ENCODE measurements at regions not wholly inside any gene's neighbourhood (a gene's known extent, or its start where the extent isn't known, plus 50 kb on each side); places are given as distances from the start of the nearest gene placed in this dataset.

- no peak for TF ChIP-seq POLR2A (IDR thresholded peaks at IDR 0.05; ENCODE audit: low read depth, low read length)
- no peak for FAIRE-seq
- DNase-seq (ENCODE audit: insufficient read length, low spot score), result no peak
These were observed 421.0 kb downstream of the ADGRL2 start for GRCh38 chr1:82221721-82222120.

GRCh38 chr1:82220754-82221153, 420.0 kb downstream of the ADGRL2 start:
- no peak for FAIRE-seq
- no peak for TF ChIP-seq POLR2A (IDR thresholded peaks at IDR 0.05; ENCODE audit: low read depth, low read length)
- no peak for DNase-seq (ENCODE audit: insufficient read length, low spot score)

- TF ChIP-seq POLR2A (IDR thresholded peaks at IDR 0.05; ENCODE audit: low read depth, low read length), result no peak
- DNase-seq (ENCODE audit: insufficient read length, low spot score), result no peak
- no peak for FAIRE-seq
These were observed 419.1 kb downstream of the ADGRL2 start for GRCh38 chr1:82219841-82220240.

GRCh38 chr1:82218846-82219245, 418.1 kb downstream of the ADGRL2 start:
- FAIRE-seq (no peak), DNase-seq (ENCODE audit: insufficient read length, low spot score) (no peak)
- no peak for TF ChIP-seq POLR2A (IDR thresholded peaks at IDR 0.05; ENCODE audit: low read depth, low read length)

GRCh38 chr1:82215853-82216175, 415.1 kb downstream of the ADGRL2 start:
- FAIRE-seq, result no peak
- TF ChIP-seq POLR2A (IDR thresholded peaks at IDR 0.05; ENCODE audit: low read depth, low read length), result no peak
- no peak for DNase-seq (ENCODE audit: insufficient read length, low spot score)

- TF ChIP-seq POLR2A (IDR thresholded peaks at IDR 0.05; ENCODE audit: low read depth, low read length), result no peak
- FAIRE-seq, result no peak
- no peak for DNase-seq (ENCODE audit: insufficient read length, low spot score)
These were observed 414.5 kb downstream of the ADGRL2 start for GRCh38 chr1:82215056-82215852.

GRCh38 chr1:82214606-82215005, 413.9 kb downstream of the ADGRL2 start:
- no peak for TF ChIP-seq POLR2A (IDR thresholded peaks at IDR 0.05; ENCODE audit: low read depth, low read length)
- FAIRE-seq (no peak), DNase-seq (ENCODE audit: insufficient read length, low spot score) (no peak)

- TF ChIP-seq POLR2A (IDR thresholded peaks at IDR 0.05; ENCODE audit: low read depth, low read length), result no peak
- DNase-seq (ENCODE audit: insufficient read length, low spot score) (no peak), FAIRE-seq (no peak)
These were observed 396.9 kb downstream of the ADGRL2 start for GRCh38 chr1:82197606-82198005.

- no peak for TF ChIP-seq POLR2A (IDR thresholded peaks at IDR 0.05; ENCODE audit: low read depth, low read length)
- DNase-seq (ENCODE audit: insufficient read length, low spot score), result no peak
- FAIRE-seq, result no peak
These were observed 394.5 kb downstream of the ADGRL2 start for GRCh38 chr1:82195245-82195644.

- FAIRE-seq (no peak), DNase-seq (ENCODE audit: insufficient read length, low spot score) (no peak)
- TF ChIP-seq POLR2A (IDR thresholded peaks at IDR 0.05; ENCODE audit: low read depth, low read length), result no peak
These were observed 384.4 kb downstream of the ADGRL2 start for GRCh38 chr1:82185084-82185483.

- no peak for DNase-seq (ENCODE audit: insufficient read length, low spot score)
- FAIRE-seq, result no peak
- no peak for TF ChIP-seq POLR2A (IDR thresholded peaks at IDR 0.05; ENCODE audit: low read depth, low read length)
These were observed 381.1 kb downstream of the ADGRL2 start for GRCh38 chr1:82181846-82182245.

GRCh38 chr1:82179131-82179530, 378.4 kb downstream of the ADGRL2 start:
- FAIRE-seq (no peak), DNase-seq (ENCODE audit: insufficient read length, low spot score) (no peak)
- no peak for TF ChIP-seq POLR2A (IDR thresholded peaks at IDR 0.05; ENCODE audit: low read depth, low read length)

- TF ChIP-seq POLR2A (IDR thresholded peaks at IDR 0.05; ENCODE audit: low read depth, low read length), result no peak
- no peak for DNase-seq (ENCODE audit: insufficient read length, low spot score)
- peak; percentile 41 for FAIRE-seq
These were observed 376.5 kb downstream of the ADGRL2 start for GRCh38 chr1:82177192-82177591.

- FAIRE-seq (no peak), DNase-seq (ENCODE audit: insufficient read length, low spot score) (no peak)
- TF ChIP-seq POLR2A (IDR thresholded peaks at IDR 0.05; ENCODE audit: low read depth, low read length), result no peak
These were observed 371.2 kb downstream of the ADGRL2 start for GRCh38 chr1:82171955-82172354.

GRCh38 chr1:82168482-82168881, 367.7 kb downstream of the ADGRL2 start:
- TF ChIP-seq POLR2A (IDR thresholded peaks at IDR 0.05; ENCODE audit: low read depth, low read length), result no peak
- no peak for DNase-seq (ENCODE audit: insufficient read length, low spot score)
- FAIRE-seq, result no peak

GRCh38 chr1:82165304-82165703, 364.6 kb downstream of the ADGRL2 start:
- FAIRE-seq (no peak), DNase-seq (ENCODE audit: insufficient read length, low spot score) (no peak)
- no peak for TF ChIP-seq POLR2A (IDR thresholded peaks at IDR 0.05; ENCODE audit: low read depth, low read length)

All from H54 (cell line).